ENCODE measurements at regions not wholly inside any gene's neighbourhood (a gene's known extent, or its start where the extent isn't known, plus 50 kb on each side); places are given as distances from the start of the nearest gene placed in this dataset.

GRCh38 chr14:30264161-30264560 lies 294.8 kb upstream of the G2E3 start:
- TF ChIP-seq CTCF (IDR thresholded peaks at IDR 0.05), result no peak
- TF ChIP-seq POLR2A (IDR thresholded peaks at IDR 0.05; ENCODE audit: low read depth), result no peak
- no peak for TF ChIP-seq POLR2AphosphoS5 (IDR thresholded peaks at IDR 0.05)

Data from esophagus muscularis mucosa (tissue), 3 donors.